ENCODE measurements at regions not wholly inside any gene's neighbourhood (a gene's known extent, or its start where the extent isn't known, plus 50 kb on each side); places are given as distances from the start of the nearest gene placed in this dataset.

GRCh38 chr18:51878724-51879123 is 461.3 kb upstream of the DCC start:
- TF ChIP-seq, protein P1, sequence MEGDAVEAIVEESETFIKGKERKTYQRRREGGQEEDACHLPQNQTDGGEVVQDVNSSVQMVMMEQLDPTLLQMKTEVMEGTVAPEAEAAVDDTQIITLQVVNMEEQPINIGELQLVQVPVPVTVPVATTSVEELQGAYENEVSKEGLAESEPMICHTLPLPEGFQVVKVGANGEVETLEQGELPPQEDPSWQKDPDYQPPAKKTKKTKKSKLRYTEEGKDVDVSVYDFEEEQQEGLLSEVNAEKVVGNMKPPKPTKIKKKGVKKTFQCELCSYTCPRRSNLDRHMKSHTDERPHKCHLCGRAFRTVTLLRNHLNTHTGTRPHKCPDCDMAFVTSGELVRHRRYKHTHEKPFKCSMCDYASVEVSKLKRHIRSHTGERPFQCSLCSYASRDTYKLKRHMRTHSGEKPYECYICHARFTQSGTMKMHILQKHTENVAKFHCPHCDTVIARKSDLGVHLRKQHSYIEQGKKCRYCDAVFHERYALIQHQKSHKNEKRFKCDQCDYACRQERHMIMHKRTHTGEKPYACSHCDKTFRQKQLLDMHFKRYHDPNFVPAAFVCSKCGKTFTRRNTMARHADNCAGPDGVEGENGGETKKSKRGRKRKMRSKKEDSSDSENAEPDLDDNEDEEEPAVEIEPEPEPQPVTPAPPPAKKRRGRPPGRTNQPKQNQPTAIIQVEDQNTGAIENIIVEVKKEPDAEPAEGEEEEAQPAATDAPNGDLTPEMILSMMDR (IDR thresholded peaks at IDR 0.05): no peak
- no peak for TF ChIP-seq POLR2A (IDR thresholded peaks at IDR 0.05)

All from uterus (tissue), 2 donors.